GM12874 (cell line): ENCODE measurements at regions not wholly inside any gene's neighbourhood (a gene's known extent, or its start where the extent isn't known, plus 50 kb on each side); places are given as distances from the start of the nearest gene placed in this dataset.

Source experiments
- TF ChIP-seq, protein P1 (sequence below): IDR thresholded peaks from 2 replicates; pipeline ENCODE4 v1.5.1; 2011; ENCODE audit warnings: low read depth, mild to moderate bottlenecking, control low read depth, low read length, moderate library complexity; ENCODE audit not compliant: insufficient read depth

DNA sequence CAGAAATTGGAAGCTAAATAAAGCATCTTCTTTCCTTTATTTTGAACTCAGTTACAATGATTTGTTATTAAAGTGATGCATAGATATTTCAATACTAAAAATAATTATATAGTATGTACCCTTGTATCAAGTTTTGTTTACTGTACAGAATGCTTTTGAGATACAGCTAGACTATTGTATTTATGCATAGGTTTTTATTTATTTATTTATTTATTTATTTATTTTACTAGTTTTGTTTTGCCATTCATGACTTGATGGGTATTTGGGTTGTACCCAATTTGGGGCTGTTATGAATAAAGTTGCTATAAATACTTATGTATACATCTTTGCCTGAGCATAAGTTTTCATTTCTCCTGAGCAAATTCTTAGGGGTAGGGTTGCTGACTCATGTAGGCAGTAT lies 118.7 kb upstream of the NXPH2 start:
- TF ChIP-seq, protein P1, sequence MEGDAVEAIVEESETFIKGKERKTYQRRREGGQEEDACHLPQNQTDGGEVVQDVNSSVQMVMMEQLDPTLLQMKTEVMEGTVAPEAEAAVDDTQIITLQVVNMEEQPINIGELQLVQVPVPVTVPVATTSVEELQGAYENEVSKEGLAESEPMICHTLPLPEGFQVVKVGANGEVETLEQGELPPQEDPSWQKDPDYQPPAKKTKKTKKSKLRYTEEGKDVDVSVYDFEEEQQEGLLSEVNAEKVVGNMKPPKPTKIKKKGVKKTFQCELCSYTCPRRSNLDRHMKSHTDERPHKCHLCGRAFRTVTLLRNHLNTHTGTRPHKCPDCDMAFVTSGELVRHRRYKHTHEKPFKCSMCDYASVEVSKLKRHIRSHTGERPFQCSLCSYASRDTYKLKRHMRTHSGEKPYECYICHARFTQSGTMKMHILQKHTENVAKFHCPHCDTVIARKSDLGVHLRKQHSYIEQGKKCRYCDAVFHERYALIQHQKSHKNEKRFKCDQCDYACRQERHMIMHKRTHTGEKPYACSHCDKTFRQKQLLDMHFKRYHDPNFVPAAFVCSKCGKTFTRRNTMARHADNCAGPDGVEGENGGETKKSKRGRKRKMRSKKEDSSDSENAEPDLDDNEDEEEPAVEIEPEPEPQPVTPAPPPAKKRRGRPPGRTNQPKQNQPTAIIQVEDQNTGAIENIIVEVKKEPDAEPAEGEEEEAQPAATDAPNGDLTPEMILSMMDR = no peak

DNA sequence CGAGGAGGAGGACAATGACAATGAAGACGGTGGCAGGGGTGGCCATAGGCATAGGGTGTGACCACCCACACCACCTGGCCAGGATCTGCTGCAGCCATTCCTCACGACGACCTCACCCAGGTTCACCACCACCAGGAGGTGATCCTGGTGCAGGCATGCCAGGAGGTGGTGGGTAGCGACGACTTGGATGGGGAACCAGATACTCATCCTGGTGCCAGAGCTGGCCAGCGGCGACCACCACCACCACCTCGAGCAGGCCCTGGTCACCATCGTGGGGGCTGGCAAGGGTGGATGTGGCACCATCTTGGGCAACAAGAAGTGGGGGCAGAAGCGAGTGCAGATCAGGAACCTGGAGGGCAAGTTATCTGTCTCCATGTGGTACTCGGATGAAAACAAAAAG lies 117.1 kb upstream of the NXPH2 start:
- TF ChIP-seq, protein P1 = no peak

DNA sequence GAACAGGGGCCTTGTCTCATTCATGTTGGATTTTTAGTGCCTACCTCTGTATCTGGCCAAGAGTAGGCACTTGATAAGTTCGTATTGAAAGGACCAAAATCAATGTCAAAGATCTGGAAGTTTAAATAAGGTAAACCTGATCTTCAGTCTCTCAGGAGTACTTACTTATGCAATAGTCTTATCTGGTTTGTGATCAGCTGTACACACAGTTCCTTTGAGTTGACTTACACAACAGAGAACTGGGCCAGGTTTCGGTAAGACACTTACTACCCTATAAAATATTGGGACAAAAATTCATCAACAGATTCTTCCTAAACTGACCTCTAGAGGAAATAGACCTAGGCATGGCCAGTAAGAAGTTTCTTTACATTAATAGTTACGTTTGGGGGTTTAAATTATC lies 113.6 kb upstream of the NXPH2 start:
- TF ChIP-seq, protein P1 = no peak

GRCh38 chr2:138881126-138881525 lies 100.9 kb upstream of the NXPH2 start:
- TF ChIP-seq, protein P1 = no peak

GRCh38 chr2:138879931-138880330 lies 99.7 kb upstream of the NXPH2 start:
- TF ChIP-seq, protein P1 = no peak

- TF ChIP-seq, protein P1 = no peak
Observed at GRCh38 chr2:138877421-138877820, 97.2 kb upstream of the NXPH2 start.

DNA sequence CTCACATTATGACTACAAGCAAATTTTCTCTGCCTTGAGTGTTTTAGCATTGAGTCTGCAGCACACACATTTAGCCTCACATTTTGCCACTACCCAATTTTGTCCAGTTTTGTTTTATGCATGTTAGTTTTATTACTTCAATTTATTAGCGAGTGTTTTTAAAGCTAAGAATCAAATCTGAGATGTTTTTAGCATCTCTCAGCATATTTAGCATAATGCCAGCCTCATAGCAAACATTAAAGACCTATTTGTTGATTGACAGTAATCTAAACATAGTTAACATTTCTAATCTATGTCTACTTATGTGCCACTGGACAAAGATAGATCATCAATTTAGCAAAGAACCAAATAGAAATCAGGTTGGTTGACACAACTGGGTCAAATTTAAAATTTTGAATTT lies 94.1 kb upstream of the NXPH2 start:
- TF ChIP-seq, protein P1 = no peak

DNA sequence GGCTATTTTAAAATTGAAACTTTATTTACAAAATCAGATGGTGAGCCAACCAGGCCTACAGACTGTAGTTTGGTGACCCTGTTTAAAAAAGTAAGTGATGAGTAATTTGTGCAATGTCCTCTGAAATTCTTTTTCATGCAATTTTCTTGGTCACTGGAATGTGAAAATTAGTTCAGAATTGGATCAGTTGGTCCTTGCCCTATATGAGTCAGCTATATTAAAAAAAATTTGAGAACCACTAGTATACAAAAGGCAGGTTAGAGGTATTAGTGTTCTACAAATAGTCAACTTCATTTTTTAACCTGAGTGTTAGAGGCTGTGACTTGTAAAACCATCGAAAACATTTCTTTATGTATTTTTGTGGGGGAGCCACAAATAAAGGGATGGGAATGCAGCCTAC lies 91.1 kb upstream of the NXPH2 start:
- TF ChIP-seq, protein P1 = no peak
